Hematopoietic multipotent progenitor cell treated with erythropoietin and hydrocortisone succinate and interleukin-3 and kit ligand, for 4 days (in vitro differentiated cells): ENCODE measurements at regions not wholly inside any gene's neighbourhood (a gene's known extent, or its start where the extent isn't known, plus 50 kb on each side); places are given as distances from the start of the nearest gene placed in this dataset.
"Not testable (repeated sequence)": the region's sequence is repeated elsewhere in the genome, so short reads cannot be mapped to it uniquely, and the experiment has no call there.

Experiments used
- DNase-seq: peaks from one replicate; pipeline ENCODE4 v3.0.0-alpha.2; 2015

DNA sequence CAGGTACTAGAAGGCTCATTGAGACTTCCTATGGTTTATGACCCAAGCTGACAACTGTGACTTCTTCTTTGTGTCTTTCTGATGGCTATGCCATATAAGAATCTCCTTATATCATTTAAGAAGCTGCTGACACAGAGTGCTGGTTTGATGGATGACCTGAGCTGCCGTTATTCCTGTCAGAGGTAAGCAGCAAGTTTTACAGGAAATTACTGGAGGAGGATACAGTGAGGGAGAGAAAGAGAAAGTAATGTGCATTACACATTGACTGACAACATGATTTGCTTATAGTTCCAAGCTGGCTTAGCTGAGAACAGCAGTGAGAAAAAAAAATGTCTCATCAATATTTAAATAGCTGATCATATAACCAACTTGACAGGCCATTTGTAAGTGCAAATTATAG lies 981.4 kb downstream of the FSCB start:
- DNase-seq: no peak

DNA sequence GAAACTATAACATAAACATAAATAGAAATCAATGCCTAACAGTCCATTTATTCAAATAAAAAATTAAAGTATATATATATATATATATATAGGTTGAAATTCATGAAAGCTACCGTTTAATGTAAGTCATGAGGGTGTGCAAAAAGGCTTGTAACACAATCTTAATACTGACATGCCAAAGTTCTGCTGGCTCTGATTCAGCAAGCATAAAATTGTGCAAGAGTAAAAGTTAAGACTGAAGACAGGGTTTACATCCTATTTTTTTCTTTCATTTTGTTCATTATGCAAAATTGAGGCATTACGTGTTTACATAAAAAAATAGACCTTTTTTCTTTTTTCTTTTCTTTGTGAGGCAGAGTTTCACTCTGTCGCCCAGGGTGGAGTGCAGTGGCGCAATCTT lies 984.2 kb downstream of the FSCB start:
- DNase-seq: no peak

DNA sequence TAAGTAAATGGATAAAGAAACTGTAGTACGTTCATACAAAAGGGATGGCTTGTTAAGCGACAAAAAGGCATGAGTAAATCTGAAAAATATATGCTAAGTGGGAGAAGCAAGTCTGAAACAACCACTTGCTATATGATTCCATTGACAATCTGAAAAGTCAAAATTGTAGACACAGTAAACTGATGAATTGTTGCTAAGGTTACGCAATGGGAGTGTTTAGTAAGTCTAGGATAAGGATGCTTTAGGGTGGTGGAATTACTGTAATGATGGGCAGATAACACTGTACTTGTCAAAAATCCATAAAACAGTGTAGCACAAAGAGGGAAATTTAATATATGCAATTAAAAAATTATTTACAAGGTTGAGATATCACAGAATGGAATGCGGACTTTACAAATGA lies 984.9 kb downstream of the FSCB start:
- no peak for DNase-seq

DNA sequence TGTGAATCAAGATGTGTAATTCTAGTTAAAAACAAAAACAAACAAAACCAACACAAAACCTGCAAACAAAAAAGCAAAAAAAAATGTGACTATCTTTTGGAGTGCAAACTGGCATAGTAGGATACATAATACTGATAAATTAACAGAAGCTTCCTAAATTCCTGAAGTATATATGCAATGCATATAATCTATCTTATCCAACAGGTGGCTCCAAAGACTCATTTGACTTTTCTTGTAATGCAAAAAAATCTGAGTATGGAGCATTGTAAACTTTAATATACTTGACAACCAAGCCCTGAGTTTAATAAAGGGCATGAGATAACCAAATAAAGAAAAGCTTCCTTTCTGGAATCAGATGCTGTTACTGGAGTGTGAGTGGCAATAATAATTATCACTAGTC lies 1003.6 kb downstream of the FSCB start:
- peak; percentile 40 for DNase-seq

DNA sequence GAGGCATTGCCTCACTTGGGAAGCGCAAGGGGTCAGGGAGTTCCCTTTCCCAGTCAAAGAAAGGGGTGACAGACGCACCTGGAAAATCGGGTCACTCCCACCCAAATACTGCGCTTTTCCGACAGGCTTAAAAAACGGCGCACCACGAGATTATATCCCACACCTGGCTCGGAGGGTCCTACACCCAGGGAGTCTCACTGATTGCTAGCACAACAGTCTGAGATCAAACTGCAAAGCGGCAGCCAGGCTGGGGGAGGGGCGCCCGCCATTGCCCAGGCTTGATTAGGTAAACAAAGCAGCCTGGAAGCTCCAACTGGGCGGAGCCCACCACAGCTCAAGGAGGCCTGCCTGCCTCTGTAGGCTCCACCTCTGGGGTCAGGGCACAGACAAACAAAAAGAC lies 1014.7 kb downstream of the FSCB start:
- not testable (repeated sequence) for DNase-seq

DNA sequence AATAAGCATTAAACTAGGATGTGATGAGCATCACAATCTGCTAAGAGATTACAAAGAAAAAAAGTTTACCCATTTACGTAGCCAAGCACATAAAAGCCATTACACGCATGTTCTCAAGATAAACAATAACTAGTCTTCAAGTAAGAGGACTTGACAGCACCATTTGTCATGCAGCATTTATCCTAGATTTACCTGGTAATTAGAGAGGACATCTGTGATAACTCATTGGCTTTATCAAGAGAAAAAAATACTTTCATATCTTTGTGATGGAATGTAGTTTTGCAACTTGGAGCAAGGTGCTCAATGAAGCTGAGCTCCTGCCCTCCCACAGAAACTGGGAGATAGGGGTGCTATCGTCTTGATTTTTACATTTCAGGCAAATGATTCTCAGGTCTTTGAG lies 1023.7 kb downstream of the FSCB start:
- no peak for DNase-seq

DNA sequence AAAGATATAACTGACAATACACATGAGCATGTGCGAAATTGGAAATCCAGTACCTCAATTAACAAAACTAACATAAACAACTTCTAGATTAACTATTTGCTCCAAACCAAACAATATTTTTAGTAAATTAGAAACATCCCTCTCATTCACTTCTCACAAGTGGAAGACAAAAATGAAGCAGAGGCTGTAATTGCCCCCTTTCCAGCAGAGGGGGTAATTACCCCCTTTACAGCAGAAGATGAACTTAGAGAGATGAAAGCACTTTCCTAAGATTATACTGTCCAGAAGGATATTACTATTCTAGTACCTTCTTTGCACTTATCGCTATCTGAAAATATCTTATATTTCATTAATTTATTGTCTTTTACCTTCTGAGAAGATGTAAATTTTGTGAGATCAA lies 1025.2 kb downstream of the FSCB start:
- peak; percentile 4 for DNase-seq

DNA sequence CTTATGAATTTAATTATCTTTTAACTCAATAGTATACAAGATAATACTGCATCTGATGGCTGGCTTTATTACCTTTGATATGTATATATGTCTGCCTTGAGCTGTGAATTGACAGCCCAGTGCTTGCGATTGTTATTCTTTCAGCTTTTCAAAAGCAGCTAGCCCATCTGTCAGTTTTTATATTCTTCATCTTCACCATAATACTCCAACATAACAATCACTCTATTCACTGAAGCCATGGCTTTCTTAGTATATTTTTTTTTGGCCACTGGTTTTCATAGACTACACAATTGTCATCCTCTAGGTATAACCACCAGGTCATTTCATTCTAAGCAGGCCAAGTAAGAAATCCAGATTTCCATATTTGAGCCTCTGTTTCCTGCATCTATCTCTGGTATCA lies 1026.1 kb downstream of the FSCB start:
- DNase-seq: no peak

DNA sequence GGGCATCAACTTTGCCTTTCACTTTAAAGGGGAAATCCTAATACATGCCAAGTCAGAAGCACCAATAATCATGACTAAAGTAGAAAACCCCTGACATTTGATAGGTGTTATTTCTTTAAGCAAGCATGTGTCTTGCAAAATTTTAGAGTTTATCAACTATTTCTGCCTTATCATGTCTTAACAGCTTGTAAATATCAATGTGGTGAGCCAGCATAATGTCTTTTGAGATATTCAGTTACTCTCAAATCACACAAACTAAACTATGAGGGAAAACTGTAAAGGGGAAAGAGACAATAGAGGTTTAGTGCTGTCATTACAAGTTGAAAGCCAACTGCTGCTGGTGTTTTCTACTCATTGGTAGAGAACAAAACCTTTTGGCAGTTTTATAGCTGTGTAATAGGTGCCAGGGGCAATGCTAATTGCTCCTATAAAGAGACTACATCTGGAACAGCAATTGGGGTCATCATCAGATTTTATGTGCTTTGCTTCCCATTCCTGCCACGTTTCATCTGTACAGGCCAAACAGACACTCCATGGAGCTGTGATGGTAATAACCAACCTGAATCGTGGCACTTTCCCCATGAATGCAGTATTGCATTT lies 1027.4 kb downstream of the FSCB start:
- DNase-seq: peak; percentile 8

DNA sequence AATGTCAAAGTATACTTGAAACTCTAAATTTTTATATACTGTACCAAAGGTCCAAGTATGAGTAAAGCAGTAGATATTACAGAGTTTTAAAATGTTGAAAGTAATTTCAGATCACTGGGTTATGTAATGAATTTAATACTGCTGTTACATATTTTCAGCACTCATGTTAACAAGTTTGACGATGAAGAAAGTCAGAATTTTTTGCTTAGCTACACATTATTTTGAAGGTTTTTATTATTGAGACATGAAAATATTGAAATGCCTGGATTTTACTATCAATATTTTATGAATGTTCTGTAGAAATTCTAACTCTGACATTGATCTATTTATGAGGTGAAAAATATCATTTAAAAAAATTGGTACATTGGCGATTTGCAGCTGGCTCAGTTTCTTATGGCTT lies 1030.3 kb downstream of the FSCB start:
- no peak for DNase-seq

DNA sequence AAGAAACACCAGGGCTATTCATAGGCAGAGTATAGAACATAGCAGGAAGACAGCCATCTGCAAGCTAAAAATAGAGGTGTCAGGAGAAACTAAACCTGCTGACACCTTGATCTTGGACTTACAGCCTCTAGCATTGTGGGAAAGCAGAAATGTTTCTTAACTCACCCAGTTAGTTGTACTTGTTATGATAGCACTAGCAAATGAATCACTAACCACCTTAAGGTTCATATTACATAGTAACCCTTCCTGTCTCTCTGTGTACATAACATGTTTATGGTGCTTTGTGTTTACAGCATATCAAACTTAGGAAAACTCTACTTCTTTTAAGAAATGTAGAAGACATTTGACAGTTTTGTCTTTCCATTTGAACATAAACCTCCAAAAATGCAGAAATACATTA lies 1031.3 kb downstream of the FSCB start:
- DNase-seq: peak; percentile 5

DNA sequence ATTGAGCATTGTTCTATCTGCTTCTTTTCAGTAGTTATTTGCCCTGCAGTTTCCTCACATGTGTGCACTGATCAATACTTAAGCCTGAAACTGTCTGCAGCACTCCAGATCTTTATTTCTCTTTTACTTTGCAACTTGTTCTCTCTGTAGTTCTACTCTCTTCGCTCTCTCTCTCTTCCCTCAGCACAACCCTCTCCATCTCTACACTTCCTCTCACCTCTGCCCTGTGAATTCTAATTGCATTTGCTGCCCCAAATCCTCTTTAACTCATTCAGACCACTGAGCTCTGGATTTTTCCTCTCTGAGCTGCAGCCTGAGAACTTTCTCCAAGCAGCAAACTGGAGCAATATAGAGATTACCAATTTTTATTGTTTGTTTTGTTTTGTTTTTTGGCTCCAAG lies 1035.5 kb downstream of the FSCB start:
- DNase-seq: no peak

DNA sequence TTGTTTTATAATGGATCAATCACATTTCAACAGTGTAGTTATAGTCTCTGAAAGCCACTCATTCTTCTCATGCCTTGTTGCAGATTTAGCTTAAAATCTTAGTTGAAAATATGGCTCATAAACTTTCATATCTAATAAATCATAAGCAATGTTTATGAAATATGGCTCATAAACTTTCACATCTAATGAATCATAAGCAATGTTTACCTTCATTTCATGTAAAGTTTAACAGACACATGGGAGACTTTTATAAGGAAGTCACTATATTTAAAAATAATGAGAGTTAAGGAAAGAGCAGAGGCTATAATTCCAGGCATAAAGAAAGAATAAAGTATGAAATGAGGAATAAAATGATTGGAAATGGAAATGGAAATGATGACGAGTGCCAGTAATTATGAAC lies 1042.1 kb downstream of the FSCB start:
- DNase-seq: no peak

DNA sequence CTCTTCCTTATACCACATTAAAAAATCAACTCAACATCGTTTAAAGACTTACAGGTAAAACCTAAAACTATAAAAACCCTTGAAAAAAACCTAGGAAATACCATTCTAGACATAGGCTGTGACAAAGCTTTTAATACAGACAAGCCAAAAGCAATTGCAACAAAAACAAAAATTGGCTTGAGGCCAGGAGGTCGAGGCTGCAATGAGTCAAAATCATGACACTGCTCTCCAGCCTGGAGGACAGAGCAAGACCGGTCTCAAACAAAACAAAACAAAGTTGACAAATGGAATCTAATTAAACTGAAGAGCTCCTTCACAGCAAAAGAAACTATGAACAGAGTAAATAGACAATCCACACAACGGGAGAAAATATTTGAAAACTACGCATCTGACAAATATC lies 1057.8 kb downstream of the FSCB start:
- DNase-seq: no peak

DNA sequence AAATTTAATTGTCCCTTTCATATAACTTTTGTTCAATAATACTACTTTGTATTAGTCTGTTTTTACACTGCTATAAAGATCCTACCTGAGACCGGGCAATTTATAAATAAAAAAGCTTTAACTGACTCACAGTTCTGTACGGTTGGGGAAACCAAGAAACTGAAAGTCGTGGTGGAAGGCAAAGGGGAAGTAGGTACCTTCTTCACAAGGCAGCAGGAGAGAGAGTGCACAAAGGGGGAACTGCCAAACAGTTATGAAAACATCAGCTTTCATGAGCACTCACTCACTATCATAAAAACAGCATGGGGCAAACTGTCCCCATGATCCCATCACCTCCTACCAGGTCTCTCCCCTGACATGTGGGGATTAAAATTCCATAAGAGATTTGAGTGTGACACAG lies 1069.0 kb downstream of the FSCB start:
- peak; percentile 17 for DNase-seq

DNA sequence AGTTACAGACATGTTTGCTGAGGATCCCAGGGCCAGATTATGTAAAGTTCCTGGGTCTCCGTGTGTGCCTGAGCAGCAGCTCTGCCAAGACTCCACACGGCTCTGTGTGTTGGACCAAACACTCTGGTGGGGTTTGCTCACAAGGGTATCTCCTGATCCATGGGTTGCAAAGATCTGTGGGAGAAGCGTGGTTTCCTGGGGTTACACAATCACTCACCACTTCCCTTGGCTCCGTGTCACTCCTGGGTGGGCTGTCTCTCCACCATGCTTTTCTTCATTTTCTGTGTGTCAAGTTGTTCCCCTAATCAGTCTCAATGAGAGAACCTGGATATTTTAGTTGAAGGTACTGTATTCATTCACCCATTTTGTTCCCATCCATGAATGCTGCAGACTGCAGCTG lies 1088.8 kb downstream of the FSCB start:
- DNase-seq: peak; percentile 67

DNA sequence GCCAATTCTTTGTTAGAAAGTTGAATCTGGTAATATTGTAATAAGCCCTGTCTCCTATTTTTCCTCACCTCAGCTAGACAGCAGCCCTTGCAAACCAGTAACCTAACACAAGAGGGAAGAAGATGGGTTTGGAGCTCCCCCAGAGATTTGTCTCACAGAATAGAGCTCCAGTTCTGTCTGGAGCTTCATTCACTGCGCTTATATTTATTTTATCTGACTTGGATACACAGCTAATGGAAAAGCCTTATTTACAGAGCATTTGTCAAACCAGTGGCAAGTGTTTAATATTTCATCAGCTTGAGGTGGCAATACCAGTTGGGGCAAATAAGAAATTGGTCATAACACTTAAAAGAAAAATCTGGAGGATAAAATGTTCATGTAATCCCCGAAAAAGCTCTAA lies 1094.0 kb downstream of the FSCB start:
- no peak for DNase-seq

DNA sequence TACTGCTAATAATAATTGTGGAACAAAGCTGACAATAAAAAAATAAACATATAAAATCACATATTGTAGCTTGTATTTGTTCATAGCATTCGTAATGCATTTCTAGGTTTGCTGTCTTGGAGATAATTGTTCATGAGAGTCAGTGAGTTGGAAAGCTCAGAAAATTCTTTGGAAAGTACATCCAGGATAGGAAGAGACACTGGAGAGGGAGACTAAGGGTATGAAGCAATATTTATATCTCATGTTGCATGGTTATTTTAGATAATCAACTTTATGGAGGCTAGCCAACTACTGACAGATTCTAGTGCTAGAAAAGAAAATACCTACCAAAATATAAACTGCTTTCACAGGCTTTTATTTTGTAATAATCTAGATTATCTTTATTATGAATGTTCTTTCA lies 1095.2 kb downstream of the FSCB start:
- no peak for DNase-seq

DNA sequence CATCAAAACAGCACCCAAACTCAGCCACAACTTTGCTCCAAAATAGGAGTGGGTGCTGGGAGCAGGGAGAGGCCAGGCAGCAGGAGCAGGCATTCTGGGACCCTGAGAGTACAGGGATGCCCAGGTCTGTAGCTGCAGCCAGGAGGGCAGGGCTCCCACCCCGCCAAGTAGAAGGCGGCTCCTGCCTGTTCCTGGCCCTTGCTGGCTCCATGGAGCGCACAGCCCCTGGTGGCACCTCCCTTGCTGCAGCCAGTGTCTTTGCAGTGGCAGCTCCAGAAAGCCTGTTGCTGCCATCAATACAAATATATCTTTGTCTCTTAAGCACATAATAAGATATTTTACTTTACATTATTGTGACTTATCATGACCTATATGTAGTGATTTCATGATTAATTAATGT lies 1096.5 kb downstream of the FSCB start:
- no peak for DNase-seq

DNA sequence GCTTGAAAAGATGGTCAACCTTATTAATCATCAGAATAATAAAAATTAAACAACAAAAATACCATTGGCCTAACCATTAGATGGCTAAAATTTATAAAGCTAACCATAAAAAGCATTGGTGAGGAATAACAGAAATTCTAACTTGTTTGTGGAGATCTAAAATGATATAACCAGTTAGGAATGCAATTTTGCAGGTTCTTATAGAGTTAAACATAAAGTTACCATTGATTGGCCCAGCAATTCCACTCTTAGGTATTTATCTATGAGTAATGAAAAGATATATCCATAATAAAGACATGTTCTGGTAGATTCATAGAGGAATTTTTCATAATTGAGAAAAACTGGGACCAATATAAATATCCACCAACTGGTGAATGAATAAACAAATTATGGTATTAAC lies 1098.6 kb downstream of the FSCB start:
- DNase-seq: no peak

DNA sequence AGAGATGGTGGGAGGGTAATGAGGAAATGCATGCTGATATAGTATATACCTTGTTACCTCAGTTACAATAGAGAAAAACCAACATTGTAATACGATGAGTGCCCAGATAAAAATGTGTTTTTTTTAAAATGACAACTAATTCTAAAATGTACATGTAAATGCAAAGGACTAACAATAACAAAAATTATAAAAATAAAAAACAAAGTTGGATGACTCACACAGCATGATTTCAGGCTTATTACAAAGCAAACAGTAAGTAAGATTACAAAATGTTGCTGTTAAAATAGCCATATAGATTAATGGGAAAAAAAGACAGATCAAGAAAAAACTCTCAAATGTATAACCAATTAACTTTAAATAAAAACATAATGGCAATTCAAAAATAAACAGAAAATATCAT lies 1099.4 kb downstream of the FSCB start:
- DNase-seq: no peak

DNA sequence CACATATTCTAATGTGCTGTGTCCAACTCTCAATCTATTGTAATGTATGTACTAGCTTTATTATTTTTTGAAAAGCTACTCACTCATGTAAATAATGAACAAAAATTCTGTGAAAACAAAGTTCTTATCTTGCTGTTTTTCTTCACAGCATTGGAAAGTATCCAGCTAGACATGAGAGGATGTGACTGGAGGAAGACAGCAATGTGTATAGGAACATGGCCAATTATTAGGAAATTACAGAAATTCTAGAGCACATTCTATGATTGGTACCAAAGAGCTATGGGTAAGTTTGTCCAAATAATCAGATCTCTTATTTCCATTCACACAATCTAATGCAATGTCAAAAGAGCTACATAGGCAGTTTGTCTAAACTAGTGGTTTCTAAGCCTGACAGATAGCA lies 1100.2 kb downstream of the FSCB start:
- DNase-seq: no peak

DNA sequence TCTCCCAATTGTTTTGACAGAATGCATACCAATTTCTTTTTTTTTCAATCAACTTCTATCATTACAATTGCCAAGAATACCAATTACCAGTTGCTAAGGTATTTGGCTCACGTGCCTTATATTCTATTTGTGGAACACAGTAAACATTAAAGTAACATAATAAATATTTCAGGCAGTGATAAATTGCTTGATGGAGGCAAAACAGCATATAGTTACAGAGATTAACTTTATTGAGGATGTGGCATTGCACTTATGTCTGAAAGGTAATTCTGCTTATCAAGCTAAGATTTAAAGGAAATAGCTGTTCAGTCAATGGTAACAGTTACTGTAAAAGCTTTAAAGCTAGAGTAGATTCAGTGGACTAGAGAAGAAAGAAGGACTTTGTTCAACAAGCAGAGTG lies 1107.8 kb downstream of the FSCB start:
- DNase-seq: no peak

DNA sequence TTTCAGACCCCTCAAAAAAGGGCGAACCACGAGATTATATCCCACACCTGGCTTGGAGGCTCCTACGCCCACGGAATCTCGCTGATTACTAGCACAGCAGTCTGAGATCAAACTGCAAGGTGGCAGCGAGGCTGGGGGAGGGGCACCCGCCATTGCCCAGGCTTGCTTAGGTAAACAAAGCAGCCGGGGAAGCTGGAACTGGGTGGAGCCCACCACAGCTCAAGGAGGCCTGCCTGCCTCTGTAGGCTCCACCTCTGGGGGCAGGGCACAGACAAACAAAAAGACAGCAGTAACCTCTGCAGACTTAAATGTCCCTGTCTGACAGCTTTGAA lies 1136.6 kb downstream of the FSCB start:
- DNase-seq: not testable (repeated sequence)

DNA sequence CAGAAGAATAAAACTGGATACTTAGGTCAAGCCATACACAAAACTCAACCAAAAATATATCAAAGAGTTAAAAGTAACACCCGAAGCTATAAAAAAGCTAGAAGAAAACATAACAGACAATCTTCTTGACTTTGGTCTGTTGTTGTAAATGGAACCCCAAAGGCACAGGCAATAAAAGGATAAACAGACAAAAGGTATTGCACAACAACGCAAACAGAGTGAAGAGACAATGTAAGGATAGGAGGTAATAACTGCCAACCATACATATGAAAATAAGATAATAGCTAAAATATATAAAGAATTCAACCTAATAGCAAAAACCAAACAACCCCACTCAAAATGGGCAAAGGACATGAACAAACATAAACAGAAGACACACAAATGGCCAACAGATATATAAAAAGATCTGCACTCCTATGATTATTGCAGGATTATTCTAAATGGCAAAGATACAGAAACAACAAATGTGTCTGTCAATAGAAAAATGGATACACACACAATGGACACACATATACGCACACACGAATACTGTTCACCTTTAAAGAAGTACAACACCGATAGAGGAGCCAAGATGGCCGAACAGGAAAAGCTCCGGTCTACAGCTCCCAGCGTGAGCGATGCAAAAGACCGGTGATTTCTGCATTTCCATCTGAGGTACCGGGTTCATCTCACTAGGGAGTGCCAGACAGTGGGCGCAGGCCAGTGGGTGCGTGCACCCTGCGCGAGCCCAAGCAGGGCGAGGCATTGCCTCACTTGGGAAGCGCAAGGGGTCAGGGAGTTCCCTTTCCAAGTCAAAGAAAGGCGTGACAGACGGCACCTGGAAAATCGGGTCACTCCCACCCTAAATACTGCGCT lies 1137.1 kb downstream of the FSCB start:
- DNase-seq: no peak
